HG03045 (cell line): ENCODE measurements at regions not wholly inside any gene's neighbourhood (a gene's known extent, or its start where the extent isn't known, plus 50 kb on each side); places are given as distances from the start of the nearest gene placed in this dataset.
"Not testable (repeated sequence)": the region's sequence is repeated elsewhere in the genome, so short reads cannot be mapped to it uniquely, and the experiment has no call there.

ENCODE experiments used
- ATAC-seq: cut with Tn5 transposase; IDR thresholded peaks from one replicate; pipeline ENCODE4 v1.9.1; 2021; ENCODE audit warnings: mild to moderate bottlenecking, moderate library complexity; ENCODE audit not compliant: unreplicated experiment

GRCh38 chr9:90455316-90455715 is 187.3 kb downstream of the DIRAS2 start:
- ATAC-seq, result no peak

GRCh38 chr9:90457386-90458190 is 185.0 kb downstream of the DIRAS2 start:
- ATAC-seq, result no peak

GRCh38 chr9:90458485-90458884 is 184.1 kb downstream of the DIRAS2 start:
- ATAC-seq, result no peak

- peak; percentile 79 for ATAC-seq
These were observed 183.3 kb downstream of the DIRAS2 start for GRCh38 chr9:90459321-90459720.

- ATAC-seq, result no peak
These were observed 182.4 kb downstream of the DIRAS2 start for GRCh38 chr9:90460220-90460619.

GRCh38 chr9:90464978-90465377 is 177.6 kb downstream of the DIRAS2 start:
- no peak for ATAC-seq

- ATAC-seq, result no peak
These were observed 176.2 kb downstream of the DIRAS2 start for GRCh38 chr9:90466441-90466840.

- ATAC-seq, result no peak
These were observed 173.2 kb downstream of the DIRAS2 start for GRCh38 chr9:90469435-90469834.

- no peak for ATAC-seq
These were observed 172.7 kb downstream of the DIRAS2 start for GRCh38 chr9:90469865-90470387.

GRCh38 chr9:90476058-90476457 is 166.6 kb downstream of the DIRAS2 start:
- ATAC-seq, result no peak

- ATAC-seq, result no peak
These were observed 165.1 kb downstream of the DIRAS2 start for GRCh38 chr9:90477535-90477934.

GRCh38 chr9:90478821-90479220 is 163.8 kb downstream of the DIRAS2 start:
- ATAC-seq, result no peak

- ATAC-seq, result no peak
These were observed 157.6 kb downstream of the DIRAS2 start for GRCh38 chr9:90485028-90485427.

GRCh38 chr9:90489066-90489465 is 153.6 kb downstream of the DIRAS2 start:
- ATAC-seq, result no peak

GRCh38 chr9:90499761-90500160 is 142.9 kb downstream of the DIRAS2 start:
- no peak for ATAC-seq

GRCh38 chr9:90502134-90502533 is 140.5 kb downstream of the DIRAS2 start:
- ATAC-seq, result no peak

GRCh38 chr9:90504486-90504885 is 138.1 kb downstream of the DIRAS2 start:
- no peak for ATAC-seq

GRCh38 chr9:90505695-90506094 is 136.9 kb downstream of the DIRAS2 start:
- no peak for ATAC-seq

- ATAC-seq, result not testable (repeated sequence)
These were observed 136.2 kb downstream of the DIRAS2 start for GRCh38 chr9:90506402-90506801.

GRCh38 chr9:90507621-90508020 is 135.0 kb downstream of the DIRAS2 start:
- ATAC-seq, result no peak

GRCh38 chr9:90508940-90509339 is 133.7 kb downstream of the DIRAS2 start:
- ATAC-seq, result no peak

- ATAC-seq, result no peak
These were observed 130.9 kb downstream of the DIRAS2 start for GRCh38 chr9:90511711-90512110.

GRCh38 chr9:90514877-90515276 is 127.7 kb downstream of the DIRAS2 start:
- no peak for ATAC-seq
